ENCODE measurements at regions not wholly inside any gene's neighbourhood (a gene's known extent, or its start where the extent isn't known, plus 50 kb on each side); places are given as distances from the start of the nearest gene placed in this dataset.

DNA sequence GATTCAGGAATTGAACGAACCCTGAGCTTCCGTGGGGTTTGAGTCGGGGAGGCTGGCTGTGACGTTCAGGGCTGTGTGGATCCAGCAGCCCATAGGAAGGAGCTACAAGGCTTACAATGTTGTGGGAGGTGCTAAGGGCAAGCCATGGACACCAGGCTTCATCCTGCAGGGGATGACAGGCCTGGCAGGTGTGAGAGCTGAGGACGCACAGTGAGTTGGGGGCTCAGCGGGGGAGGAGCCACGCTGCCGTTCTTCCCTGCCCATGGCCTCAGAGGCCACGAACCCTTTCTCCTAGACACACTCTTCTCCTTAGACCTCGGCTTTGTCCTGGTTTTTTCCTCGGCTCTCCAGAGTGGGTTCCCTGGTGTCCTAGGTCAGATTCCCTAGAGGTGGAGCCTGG is 78.1 kb upstream of the SLC22A11 start:
- TF ChIP-seq POLR2A (IDR thresholded peaks at IDR 0.05; ENCODE audit: low read depth, low read length) (no peak), TAF1 (IDR thresholded peaks at IDR 0.05; ENCODE audit: borderline replicate concordance, low read depth, low read length) (no peak)

All from GM12892 (cell line).